ENCODE measurements at regions not wholly inside any gene's neighbourhood (a gene's known extent, or its start where the extent isn't known, plus 50 kb on each side); places are given as distances from the start of the nearest gene placed in this dataset.

- Histone ChIP-seq H4K5ac (ENCODE audit: insufficient read length, low read depth, low read length) (no peak overlapping the region), H3K27me3 (replicated peaks in 1 of 4; ENCODE audit: control insufficient read depth in 3 of 4, extremely low read depth in 1 of 4, insufficient read depth in 3 of 4, low read length in 3 of 4) (no peaks in the 10 kb centered on the region), H2BK15ac (ENCODE audit: low read length) (no peak overlapping the region), H3K4me1 (replicated peaks in 1 of 4; ENCODE audit: control insufficient read depth in 3 of 4, insufficient read depth in 4 of 4, low read length in 3 of 4) (no peaks in the 10 kb centered on the region), H3K79me2 (ENCODE audit: control insufficient read depth in 1 of 2, insufficient read depth in 2 of 2, low read length in 2 of 2) (no peaks in the 10 kb centered on the region), H3K79me1 (ENCODE audit: low read depth, low read length) (no peaks in the 10 kb centered on the region), H3K23ac (ENCODE audit: insufficient read length) (no peak overlapping the region), H3K4me2 (ENCODE audit: insufficient read depth in 1 of 2, low read depth in 2 of 2, low read length in 2 of 2) (no peak overlapping the region), H3K56ac (replicated peaks; ENCODE audit: insufficient read length, low read depth, low read length) (no peak overlapping the region), H4K20me1 (replicated peaks in 1 of 2; ENCODE audit: control insufficient read depth in 1 of 2, insufficient read depth in 2 of 2, low read length in 2 of 2) (no peaks in the 10 kb centered on the region), H3K9me3 (ENCODE audit: insufficient read depth in 2 of 2, low read depth in 1 of 2, low read length in 1 of 2) (peaks cover 0 to 7% of the 10 kb centered on the region in 2 experiments; a peak in 1 of 4 replicates), H2BK20ac (ENCODE audit: low read length) (no peak overlapping the region), H4K91ac (replicated peaks; ENCODE audit: insufficient read length, low read length) (no peak overlapping the region), H2BK5ac (ENCODE audit: low read depth, low read length) (no peak overlapping the region), H2BK120ac (replicated peaks; ENCODE audit: low read depth, low read length) (no peak overlapping the region), H3K23me2 (ENCODE audit: low read depth, low read length) (no peaks in the 10 kb centered on the region), H3K36me3 (ENCODE audit: control insufficient read depth in 2 of 4, insufficient read depth in 4 of 4, low read length in 3 of 4) (no peaks in the 10 kb centered on the region), H3K14ac (ENCODE audit: insufficient read length) (no peak overlapping the region), H2AFZ (ENCODE audit: low read length) (no peak overlapping the region), H3K27ac (ENCODE audit: low read depth, low read length) (no peak overlapping the region), H3K4me3 (ENCODE audit: extremely low read depth in 1 of 4, insufficient read depth in 2 of 4, low read depth in 3 of 4, low read length in 4 of 4) (no peak overlapping the region), H2BK12ac (ENCODE audit: low read depth, low read length) (no peak overlapping the region), H3K4ac (replicated peaks; ENCODE audit: insufficient read length, low read depth, low read length) (no peak overlapping the region), H3K18ac (ENCODE audit: extremely low read depth, low read length) (no peak overlapping the region), H2AK5ac (ENCODE audit: low read depth, low read length) (no peak overlapping the region), H3K9ac (replicated peaks in 1 of 4; ENCODE audit: extremely low read depth in 1 of 4, low read depth in 3 of 4, low read length in 3 of 4) (no peak overlapping the region), H4K8ac (ENCODE audit: extremely low read depth, insufficient read depth, low read length) (no peak overlapping the region)
- DNase-seq (ENCODE audit: low read depth in 1 of 2, low spot score in 2 of 2) (no peak), FAIRE-seq (no peak)
- ChIA-PET POLR2A (ENCODE audit: partially characterized antibody) (no interaction called here), CTCF (ENCODE audit: partially characterized antibody) (interaction anchor here (1.0 to 1.2 kb wide), 2 partner anchors 10 kb away, joined by 3 read pairs; no protein-coding TSS in a partner anchor)
- WGBS, 2 experiments (ENCODE audit: extremely low coverage in 1 of 2, insufficient coverage in 1 of 2, insufficient read length in 1 of 2, insufficient replicate concordance in 2 of 2, low coverage in 1 of 2, low lambda C conversion rate in 2 of 2, missing lambda C conversion rate in 1 of 2) = 85% methylated on average over 3 of the region's 3 CpGs; no CpG with 5 or more reads in 1 of the 2 experiments
- TF ChIP-seq JUND (IDR thresholded peaks at IDR 0.05; ENCODE audit: low read length) (no peak), SP2 (IDR thresholded peaks at IDR 0.05; ENCODE audit: low read length) (no peak), SIN3A (conservative IDR thresholded peaks at IDR 0.05 in 1 of 2, IDR thresholded peaks at IDR 0.05 in 1 of 2; ENCODE audit: low read depth in 1 of 2, low read length in 2 of 2) (no peak), SIX5 (IDR thresholded peaks at IDR 0.05; ENCODE audit: low read depth, low read length) (no peak), ATF2 (IDR thresholded peaks at IDR 0.05; ENCODE audit: low read length) (no peak), NANOG (IDR thresholded peaks at IDR 0.05; ENCODE audit: insufficient read depth, low read depth, low read length, poor library complexity, severe bottlenecking) (no peak), FOSL1 (IDR thresholded peaks at IDR 0.05; ENCODE audit: insufficient read depth, low read depth, low read length) (no peak), SAP30 (IDR thresholded peaks at IDR 0.05; ENCODE audit: insufficient read depth, insufficient replicate concordance, low read length) (no peak), MAFK (IDR thresholded peaks at IDR 0.05; ENCODE audit: low read depth, low read length) (no peak), RFX5 (IDR thresholded peaks at IDR 0.05; ENCODE audit: borderline replicate concordance, low read depth, low read length) (no peak), SRF (IDR thresholded peaks at IDR 0.05; ENCODE audit: low read depth, low read length) (no peak)
Measured at GRCh38 chr2:168304024-168304681, 56.8 kb upstream of the STK39 start.
